ENCODE measurements at regions not wholly inside any gene's neighbourhood (a gene's known extent, or its start where the extent isn't known, plus 50 kb on each side); places are given as distances from the start of the nearest gene placed in this dataset.

- TF ChIP-seq SP1 (IDR thresholded peaks at IDR 0.05) (no peak), HDGF (IDR thresholded peaks at IDR 0.05; ENCODE audit: borderline replicate concordance) (no peak), BHLHE40 (IDR thresholded peaks at IDR 0.05; ENCODE audit: borderline replicate concordance) (no peak), SUZ12 (IDR thresholded peaks at IDR 0.05) (no peak)
Observed at GRCh38 chr11:81888391-81888790, 845.3 kb downstream of the FAM181B start.
